A549 (cell line): ENCODE measurements at regions not wholly inside any gene's neighbourhood (a gene's known extent, or its start where the extent isn't known, plus 50 kb on each side); places are given as distances from the start of the nearest gene placed in this dataset.

Experiments used
- ATAC-seq, 2 experiments: fragments of 200-7000 bp in 1 of 2; fragments of >200 bp in 1 of 2; cut with Nextera tagmentation in 1 of 2; cut with Tn5 transposase in 1 of 2; 3 replicates each; pipeline versions ENCODE4 v1.8.0 to v1.9.1; 2018 to 2020; ENCODE audit warnings: mild to moderate bottlenecking in 1 of 2, moderate library complexity in 1 of 2
- CTCF ChIA-PET: fragments of 300-600 bp; sonication (Branson Sonifier 250); formaldehyde crosslinking; extraction: SDS; loops from one replicate; lab custom pipeline; 2021; ENCODE audit warnings: antibody characterized with exemption, inconsistent platforms; lab: Yijun Ruan, JAX
- POLR2A ChIA-PET: fragments of 350-600 bp; formaldehyde crosslinking; extraction: SDS; loops from one replicate; lab custom pipeline; 2021; ENCODE audit warnings: antibody characterized with exemption, inconsistent platforms; lab: Yijun Ruan, JAX
- DNase-seq, 2 experiments: peaks; one replicate each; pipeline versions ENCODE4 v3.0.0 to v3.0.0-alpha.2; 2011 to 2016; ENCODE audit warnings: low read depth in 1 of 2, low spot score in 1 of 2
- FAIRE-seq: peaks from 2 replicates; lab custom pipeline; 2011; peaks lifted over from hg19 to GRCh38; lab: Jason Lieb, UNC
- H3K27ac ChIP-seq, 2 experiments: fragments of >200 bp; sonication (Bioruptor Twin); formaldehyde crosslinking; 3 replicates each; pipeline ENCODE4 v1.5.1; 2016 to 2017
- H3K4me1 ChIP-seq: fragments of >200 bp; sonication (Bioruptor Twin); formaldehyde crosslinking; 3 replicates; pipeline ENCODE4 v1.6.1; 2016
- H3K4me2 ChIP-seq: fragments of >200 bp; sonication (Bioruptor Twin); formaldehyde crosslinking; 3 replicates; pipeline ENCODE4 v1.6.1; 2016
- H3K4me3 ChIP-seq: fragments of >200 bp; sonication (Bioruptor Twin); formaldehyde crosslinking; 3 replicates; pipeline ENCODE4 v1.5.1; 2016
- H3K9me3 ChIP-seq: fragments of >200 bp; sonication (Bioruptor Twin); formaldehyde crosslinking; 3 replicates; pipeline ENCODE4 v1.6.1; 2016
- BHLHE40 ChIP-seq: IDR thresholded peaks from 2 replicates; pipeline ENCODE4 v1.6.1; 2012; ENCODE audit warnings: low read depth, low read length, inconsistent platforms
- ESRRA ChIP-seq: fragments of 150-350 bp; IDR thresholded peaks from 2 replicates; pipeline ENCODE4 v1.6.1; 2014; ENCODE audit warnings: mild to moderate bottlenecking, low read length, borderline replicate concordance
- HOXA7 ChIP-seq: fragments of 250-450 bp; sonication (Bioruptor Pico); IDR thresholded peaks from 2 replicates; pipeline ENCODE4 v1.5.0; 2020; ENCODE audit warnings: mild to moderate bottlenecking, moderate library complexity
- HOXB13 ChIP-seq: fragments of 250-450 bp; sonication (Bioruptor Pico); IDR thresholded peaks from 2 replicates; pipeline ENCODE4 v1.5.0; 2020; ENCODE audit warnings: low read depth, mild to moderate bottlenecking, moderate library complexity
- JUNB ChIP-seq: fragments of >200 bp; sonication (Bioruptor Twin); formaldehyde crosslinking; IDR thresholded peaks from 2 replicates; pipeline ENCODE4 v1.6.1; 2016
- MAFK ChIP-seq: fragments of 450-650 bp; IDR thresholded peaks from 2 replicates; pipeline ENCODE4 v1.6.1; 2014; ENCODE audit not compliant: partially characterized antibody
- MAZ ChIP-seq: fragments of 150-350 bp; IDR thresholded peaks from 2 replicates; pipeline ENCODE4 v1.6.1; 2014; ENCODE audit warnings: antibody characterized with exemption, low read depth, low read length, borderline replicate concordance
- NPAS2 ChIP-seq: fragments of 250-450 bp; sonication (Bioruptor Pico); IDR thresholded peaks from 2 replicates; pipeline ENCODE4 v1.8.0; 2022; ENCODE audit warnings: mild to moderate bottlenecking, moderate library complexity, borderline replicate concordance
- NR3C1 ChIP-seq: fragments of >200 bp; sonication (Bioruptor Twin); formaldehyde crosslinking; IDR thresholded peaks from 3 replicates; pipeline ENCODE4 v1.6.1; 2017
- POLR2A ChIP-seq: IDR thresholded peaks from 2 replicates; pipeline ENCODE4 v1.6.1; 2012; ENCODE audit warnings: mild to moderate bottlenecking, low read length
- RARB ChIP-seq: fragments of 250-450 bp; sonication (Bioruptor Pico); IDR thresholded peaks from 2 replicates; pipeline ENCODE4 v1.8.0; 2021; ENCODE audit warnings: mild to moderate bottlenecking, moderate library complexity
- SMC3 ChIP-seq: fragments of >200 bp; sonication (Bioruptor Twin); formaldehyde crosslinking; IDR thresholded peaks from 3 replicates; pipeline ENCODE4 v1.6.1; 2018; ENCODE audit warnings: inconsistent platforms
- TP53 ChIP-seq: fragments of 250-450 bp; sonication (Bioruptor Pico); IDR thresholded peaks from 2 replicates; pipeline ENCODE4 v1.5.0; 2021; ENCODE audit warnings: mild to moderate bottlenecking, moderate library complexity
- ZSCAN20 ChIP-seq: fragments of 250-450 bp; sonication (Bioruptor Pico); IDR thresholded peaks from 2 replicates; pipeline ENCODE4 v1.8.0; 2022; ENCODE audit warnings: mild to moderate bottlenecking, moderate library complexity
- WGBS: methylation state at CpG from one replicate; pipeline ENCODE4 v1.1.6; 2017; ENCODE audit errors: missing lambda C conversion rate; 5-methylcytosine and 5-hydroxymethylcytosine counted together
- TF ChIP-seq, protein P1 (sequence below): IDR thresholded peaks from 2 replicates; pipeline ENCODE4 v1.6.1; 2012
- TF ChIP-seq, protein P2 (sequence below): fragments of 250-450 bp; sonication (Bioruptor Pico); IDR thresholded peaks from 2 replicates; pipeline ENCODE4 v1.5.0; 2021; ENCODE audit warnings: mild to moderate bottlenecking, moderate library complexity, borderline replicate concordance
- TF ChIP-seq, protein P3 (sequence below): fragments of >200 bp; sonication (Bioruptor Twin); formaldehyde crosslinking; IDR thresholded peaks from 3 replicates; pipeline ENCODE4 v1.5.1; 2016
- TF ChIP-seq, protein P4 (sequence below): fragments of 450-650 bp; IDR thresholded peaks from 2 replicates; pipeline ENCODE4 v1.6.1; 2014; ENCODE audit warnings: antibody characterized with exemption
- TF ChIP-seq, protein P5 (sequence below): IDR thresholded peaks from 2 replicates; pipeline ENCODE4 v1.6.1; 2012
- TF ChIP-seq, protein P6 (sequence below): fragments of 200-600 bp; sonication (generic); IDR thresholded peaks from 2 replicates; pipeline ENCODE4 v1.6.1; 2016; ENCODE audit warnings: antibody characterized with exemption, mild to moderate bottlenecking, moderate library complexity

DNA sequence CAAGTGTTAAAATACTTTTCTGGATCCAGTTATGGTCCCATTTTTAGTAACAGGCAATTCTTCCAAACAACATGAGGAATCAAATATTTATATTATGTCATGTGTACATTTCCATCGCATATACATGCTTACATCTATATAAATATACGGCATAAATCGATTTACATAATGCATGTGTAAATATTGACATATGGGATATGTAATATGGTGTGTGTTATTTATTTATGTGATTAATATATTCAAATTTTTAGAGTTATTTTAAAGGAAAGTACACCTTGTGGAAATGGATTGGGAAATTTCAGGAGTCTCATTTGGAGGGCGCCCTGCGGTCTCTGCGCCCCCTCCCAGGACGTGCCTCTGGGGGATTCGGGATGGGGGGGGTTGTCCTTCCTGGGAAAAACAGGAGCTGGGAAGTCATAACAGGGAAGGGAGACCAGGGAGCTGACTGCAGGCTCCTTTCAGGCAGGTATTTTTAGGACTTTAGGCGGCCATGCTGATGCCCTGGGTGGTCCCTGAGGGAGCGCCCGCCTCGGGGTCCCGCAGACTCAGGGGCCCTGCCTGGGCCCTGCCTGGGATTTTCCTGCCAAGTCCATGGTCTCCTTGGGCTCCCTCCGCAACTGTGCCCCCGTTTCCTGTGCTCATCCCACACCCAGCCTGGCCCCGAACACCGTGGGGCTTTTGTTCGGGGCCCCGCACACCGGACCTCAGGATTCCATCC is 82.7 kb upstream of the SFSWAP start:
- no peak for TF ChIP-seq HOXA7
- no peak for TF ChIP-seq BHLHE40
- TF ChIP-seq ESRRA, result no peak
- no peak for TF ChIP-seq POLR2A
- no peak for TF ChIP-seq HOXB13 (CRISPR knock-in tag)
- no peak for TF ChIP-seq ZSCAN20 (CRISPR knock-in tag)
- DNase-seq (no peak), FAIRE-seq (no peak), ATAC-seq (no peak; a peak in 1 of 6 replicates)
- no peak overlapping the region for H3K4me3 ChIP-seq
- H3K27ac ChIP-seq, result no peak overlapping the region
- POLR2A ChIA-PET, result no interaction called here
- H3K4me1 ChIP-seq, result no peaks in the 10 kb centered on the region
- no peak overlapping the region for H3K4me2 ChIP-seq
- no peaks in the 10 kb centered on the region for H3K9me3 ChIP-seq
- CTCF ChIA-PET, result interaction anchor here (0.6 kb wide), 1 partner anchor 201 kb away, joined by 3 read pairs; no protein-coding TSS in a partner anchor
- 36% methylated on average over 20 of the region's 20 CpGs for WGBS

DNA sequence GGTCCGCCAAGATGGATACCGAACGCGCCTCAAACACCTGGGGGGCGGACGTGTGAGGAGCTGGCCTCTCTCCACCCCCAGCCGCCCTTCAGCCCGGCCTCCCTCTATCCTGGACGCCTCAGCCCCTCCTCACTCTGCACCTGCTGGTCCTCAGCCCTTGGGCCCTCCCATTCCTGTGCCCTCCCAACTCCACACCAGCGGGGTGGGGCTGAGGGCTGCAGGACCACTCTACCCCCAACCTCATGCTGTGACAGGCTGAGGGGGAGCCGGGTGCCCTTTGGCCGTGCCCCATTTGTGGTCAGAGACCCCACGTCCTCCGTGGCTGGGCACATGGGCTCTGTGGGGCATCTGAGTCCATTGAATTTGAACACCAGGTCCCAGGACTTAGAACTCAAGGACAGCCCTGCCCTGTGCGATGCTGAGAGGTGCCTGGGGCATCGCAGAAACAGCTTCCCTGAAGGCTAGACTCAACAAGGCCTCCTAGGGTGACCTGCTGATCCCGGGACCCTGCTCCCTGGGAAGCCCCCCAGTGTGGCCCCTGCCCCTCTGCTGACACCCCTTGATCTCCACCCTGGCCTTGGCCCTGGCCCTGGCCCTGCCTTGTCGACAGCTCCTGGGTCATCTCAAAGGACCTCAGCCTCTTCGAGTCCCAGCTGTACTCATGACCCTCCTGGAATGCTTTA is 82.0 kb upstream of the SFSWAP start:
- CTCF ChIA-PET, result interaction anchor here (0.6 kb wide), 1 partner anchor 201 kb away, joined by 3 read pairs; no protein-coding TSS in a partner anchor

More for the DNA sequence above, 82.0 kb upstream of the SFSWAP start:
- ATAC-seq (peak in 1 of 2 experiments; percentile 41; a peak in 3 of 6 replicates), DNase-seq (no peak), FAIRE-seq (no peak)
- WGBS, result 49% methylated on average over 14 of the region's 19 CpGs
- POLR2A ChIA-PET, result no interaction called here
- Histone ChIP-seq H3K4me1 (no peaks in the 10 kb centered on the region), H3K4me2 (no peak overlapping the region), H3K27ac (no peak overlapping the region), H3K4me3 (no peak overlapping the region), H3K9me3 (no peaks in the 10 kb centered on the region)
- TF ChIP-seq, protein P1, sequence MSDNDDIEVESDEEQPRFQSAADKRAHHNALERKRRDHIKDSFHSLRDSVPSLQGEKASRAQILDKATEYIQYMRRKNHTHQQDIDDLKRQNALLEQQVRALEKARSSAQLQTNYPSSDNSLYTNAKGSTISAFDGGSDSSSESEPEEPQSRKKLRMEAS, result no peak
- no peak for TF ChIP-seq BHLHE40
- TF ChIP-seq MAZ, result no peak
- no peak for TF ChIP-seq NR3C1
- TF ChIP-seq, protein P2, sequence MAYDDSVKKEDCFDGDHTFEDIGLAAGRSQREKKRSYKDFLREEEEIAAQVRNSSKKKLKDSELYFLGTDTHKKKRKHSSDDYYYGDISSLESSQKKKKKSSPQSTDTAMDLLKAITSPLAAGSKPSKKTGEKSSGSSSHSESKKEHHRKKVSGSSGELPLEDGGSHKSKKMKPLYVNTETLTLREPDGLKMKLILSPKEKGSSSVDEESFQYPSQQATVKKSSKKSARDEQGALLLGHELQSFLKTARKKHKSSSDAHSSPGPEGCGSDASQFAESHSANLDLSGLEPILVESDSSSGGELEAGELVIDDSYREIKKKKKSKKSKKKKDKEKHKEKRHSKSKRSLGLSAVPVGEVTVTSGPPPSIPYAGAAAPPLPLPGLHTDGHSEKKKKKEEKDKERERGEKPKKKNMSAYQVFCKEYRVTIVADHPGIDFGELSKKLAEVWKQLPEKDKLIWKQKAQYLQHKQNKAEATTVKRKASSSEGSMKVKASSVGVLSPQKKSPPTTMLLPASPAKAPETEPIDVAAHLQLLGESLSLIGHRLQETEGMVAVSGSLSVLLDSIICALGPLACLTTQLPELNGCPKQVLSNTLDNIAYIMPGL (CRISPR knock-in tag), result no peak
- TF ChIP-seq, protein P3, sequence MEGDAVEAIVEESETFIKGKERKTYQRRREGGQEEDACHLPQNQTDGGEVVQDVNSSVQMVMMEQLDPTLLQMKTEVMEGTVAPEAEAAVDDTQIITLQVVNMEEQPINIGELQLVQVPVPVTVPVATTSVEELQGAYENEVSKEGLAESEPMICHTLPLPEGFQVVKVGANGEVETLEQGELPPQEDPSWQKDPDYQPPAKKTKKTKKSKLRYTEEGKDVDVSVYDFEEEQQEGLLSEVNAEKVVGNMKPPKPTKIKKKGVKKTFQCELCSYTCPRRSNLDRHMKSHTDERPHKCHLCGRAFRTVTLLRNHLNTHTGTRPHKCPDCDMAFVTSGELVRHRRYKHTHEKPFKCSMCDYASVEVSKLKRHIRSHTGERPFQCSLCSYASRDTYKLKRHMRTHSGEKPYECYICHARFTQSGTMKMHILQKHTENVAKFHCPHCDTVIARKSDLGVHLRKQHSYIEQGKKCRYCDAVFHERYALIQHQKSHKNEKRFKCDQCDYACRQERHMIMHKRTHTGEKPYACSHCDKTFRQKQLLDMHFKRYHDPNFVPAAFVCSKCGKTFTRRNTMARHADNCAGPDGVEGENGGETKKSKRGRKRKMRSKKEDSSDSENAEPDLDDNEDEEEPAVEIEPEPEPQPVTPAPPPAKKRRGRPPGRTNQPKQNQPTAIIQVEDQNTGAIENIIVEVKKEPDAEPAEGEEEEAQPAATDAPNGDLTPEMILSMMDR, result no peak
- no peak for TF ChIP-seq TP53 (CRISPR knock-in tag)
- no peak for TF ChIP-seq NPAS2 (CRISPR knock-in tag)
- no peak for TF ChIP-seq RARB (CRISPR knock-in tag)
- TF ChIP-seq, protein P4, sequence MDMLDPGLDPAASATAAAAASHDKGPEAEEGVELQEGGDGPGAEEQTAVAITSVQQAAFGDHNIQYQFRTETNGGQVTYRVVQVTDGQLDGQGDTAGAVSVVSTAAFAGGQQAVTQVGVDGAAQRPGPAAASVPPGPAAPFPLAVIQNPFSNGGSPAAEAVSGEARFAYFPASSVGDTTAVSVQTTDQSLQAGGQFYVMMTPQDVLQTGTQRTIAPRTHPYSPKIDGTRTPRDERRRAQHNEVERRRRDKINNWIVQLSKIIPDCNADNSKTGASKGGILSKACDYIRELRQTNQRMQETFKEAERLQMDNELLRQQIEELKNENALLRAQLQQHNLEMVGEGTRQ, result no peak
- no peak for TF ChIP-seq SMC3
- no peak for TF ChIP-seq MAFK
- TF ChIP-seq, protein P5, sequence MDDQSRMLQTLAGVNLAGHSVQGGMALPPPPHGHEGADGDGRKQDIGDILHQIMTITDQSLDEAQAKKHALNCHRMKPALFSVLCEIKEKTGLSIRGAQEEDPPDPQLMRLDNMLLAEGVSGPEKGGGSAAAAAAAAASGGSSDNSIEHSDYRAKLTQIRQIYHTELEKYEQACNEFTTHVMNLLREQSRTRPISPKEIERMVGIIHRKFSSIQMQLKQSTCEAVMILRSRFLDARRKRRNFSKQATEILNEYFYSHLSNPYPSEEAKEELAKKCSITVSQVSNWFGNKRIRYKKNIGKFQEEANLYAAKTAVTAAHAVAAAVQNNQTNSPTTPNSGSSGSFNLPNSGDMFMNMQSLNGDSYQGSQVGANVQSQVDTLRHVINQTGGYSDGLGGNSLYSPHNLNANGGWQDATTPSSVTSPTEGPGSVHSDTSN, result no peak
- TF ChIP-seq, protein P6, sequence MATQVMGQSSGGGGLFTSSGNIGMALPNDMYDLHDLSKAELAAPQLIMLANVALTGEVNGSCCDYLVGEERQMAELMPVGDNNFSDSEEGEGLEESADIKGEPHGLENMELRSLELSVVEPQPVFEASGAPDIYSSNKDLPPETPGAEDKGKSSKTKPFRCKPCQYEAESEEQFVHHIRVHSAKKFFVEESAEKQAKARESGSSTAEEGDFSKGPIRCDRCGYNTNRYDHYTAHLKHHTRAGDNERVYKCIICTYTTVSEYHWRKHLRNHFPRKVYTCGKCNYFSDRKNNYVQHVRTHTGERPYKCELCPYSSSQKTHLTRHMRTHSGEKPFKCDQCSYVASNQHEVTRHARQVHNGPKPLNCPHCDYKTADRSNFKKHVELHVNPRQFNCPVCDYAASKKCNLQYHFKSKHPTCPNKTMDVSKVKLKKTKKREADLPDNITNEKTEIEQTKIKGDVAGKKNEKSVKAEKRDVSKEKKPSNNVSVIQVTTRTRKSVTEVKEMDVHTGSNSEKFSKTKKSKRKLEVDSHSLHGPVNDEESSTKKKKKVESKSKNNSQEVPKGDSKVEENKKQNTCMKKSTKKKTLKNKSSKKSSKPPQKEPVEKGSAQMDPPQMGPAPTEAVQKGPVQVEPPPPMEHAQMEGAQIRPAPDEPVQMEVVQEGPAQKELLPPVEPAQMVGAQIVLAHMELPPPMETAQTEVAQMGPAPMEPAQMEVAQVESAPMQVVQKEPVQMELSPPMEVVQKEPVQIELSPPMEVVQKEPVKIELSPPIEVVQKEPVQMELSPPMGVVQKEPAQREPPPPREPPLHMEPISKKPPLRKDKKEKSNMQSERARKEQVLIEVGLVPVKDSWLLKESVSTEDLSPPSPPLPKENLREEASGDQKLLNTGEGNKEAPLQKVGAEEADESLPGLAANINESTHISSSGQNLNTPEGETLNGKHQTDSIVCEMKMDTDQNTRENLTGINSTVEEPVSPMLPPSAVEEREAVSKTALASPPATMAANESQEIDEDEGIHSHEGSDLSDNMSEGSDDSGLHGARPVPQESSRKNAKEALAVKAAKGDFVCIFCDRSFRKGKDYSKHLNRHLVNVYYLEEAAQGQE, result no peak
- no peak for TF ChIP-seq JUNB
